ENCODE measurements at regions not wholly inside any gene's neighbourhood (a gene's known extent, or its start where the extent isn't known, plus 50 kb on each side); places are given as distances from the start of the nearest gene placed in this dataset.
"Not testable (repeated sequence)": the region's sequence is repeated elsewhere in the genome, so short reads cannot be mapped to it uniquely, and the experiment has no call there.

DNA sequence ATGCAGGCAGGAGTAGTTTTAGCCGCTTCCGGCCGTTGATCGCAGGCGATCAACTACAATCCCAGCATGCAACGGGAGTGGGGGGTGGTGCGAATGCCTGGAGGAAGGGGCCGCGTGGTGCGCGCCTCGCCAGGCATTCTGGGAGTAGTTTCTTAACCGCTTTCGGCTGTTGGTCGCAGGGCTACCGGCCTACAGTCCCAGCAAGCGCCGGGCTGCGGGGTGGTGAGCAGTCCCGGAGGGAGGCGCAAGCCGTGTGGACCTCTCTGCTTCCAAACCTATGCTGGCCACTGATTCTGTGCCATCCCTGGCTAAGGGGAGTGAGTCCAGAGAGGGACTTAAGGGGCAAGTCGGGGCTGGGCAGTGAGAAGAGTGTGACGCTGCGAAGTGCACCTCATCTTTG lies 604.5 kb upstream of the ZNF722 start:
- TF ChIP-seq CTCF (conservative IDR thresholded peaks at IDR 0.05; ENCODE audit: low read depth, low read length); MAZ (IDR thresholded peaks at IDR 0.05; ENCODE audit: borderline replicate concordance, low read depth, low read length); POLR2A (IDR thresholded peaks at IDR 0.05; ENCODE audit: low read depth, low read length); NFE2L2 (IDR thresholded peaks at IDR 0.05; ENCODE audit: low read depth, low read length); MXI1 (IDR thresholded peaks at IDR 0.05; ENCODE audit: borderline replicate concordance, low read depth, low read length); RCOR1 (IDR thresholded peaks at IDR 0.05; ENCODE audit: insufficient replicate concordance, low read length); SMC3 (IDR thresholded peaks at IDR 0.05; ENCODE audit: low read depth, low read length); RFX5 (IDR thresholded peaks at IDR 0.05; ENCODE audit: low read depth, low read length): not testable (repeated sequence)
